Upper lobe of left lung (tissue), 4 donors: ENCODE measurements at regions not wholly inside any gene's neighbourhood (a gene's known extent, or its start where the extent isn't known, plus 50 kb on each side); places are given as distances from the start of the nearest gene placed in this dataset.

Experiments used
- EP300 ChIP-seq, 4 donors: sonication (generic); formaldehyde crosslinking; IDR thresholded peaks; one replicate each; pipeline ENCODE4 v1.5.1; 2017; ENCODE audit warnings: antibody characterized with exemption in 4 of 4, control low read depth in 2 of 4
- POLR2A ChIP-seq, 4 donors: fragments of 450-650 bp; IDR thresholded peaks; one replicate each; pipeline ENCODE4 v1.5.1; 2016 to 2017; ENCODE audit warnings: antibody characterized with exemption in 4 of 4, mild to moderate bottlenecking in 2 of 4
- POLR2AphosphoS5 ChIP-seq, 2 donors: sonication (generic); formaldehyde crosslinking; IDR thresholded peaks; one replicate each; pipeline ENCODE4 v1.5.1; 2017; ENCODE audit warnings: antibody characterized with exemption in 2 of 2
- TF ChIP-seq, protein P1 (sequence below), 6 experiments: fragments of 450-650 bp in 4 of 6; fragments of 200-600 bp in 2 of 6; sonication (generic) in 2 of 6; IDR thresholded peaks; one replicate each; pipeline ENCODE4 v1.5.1; 2016 to 2019; ENCODE audit warnings: antibody characterized with exemption in 6 of 6

DNA sequence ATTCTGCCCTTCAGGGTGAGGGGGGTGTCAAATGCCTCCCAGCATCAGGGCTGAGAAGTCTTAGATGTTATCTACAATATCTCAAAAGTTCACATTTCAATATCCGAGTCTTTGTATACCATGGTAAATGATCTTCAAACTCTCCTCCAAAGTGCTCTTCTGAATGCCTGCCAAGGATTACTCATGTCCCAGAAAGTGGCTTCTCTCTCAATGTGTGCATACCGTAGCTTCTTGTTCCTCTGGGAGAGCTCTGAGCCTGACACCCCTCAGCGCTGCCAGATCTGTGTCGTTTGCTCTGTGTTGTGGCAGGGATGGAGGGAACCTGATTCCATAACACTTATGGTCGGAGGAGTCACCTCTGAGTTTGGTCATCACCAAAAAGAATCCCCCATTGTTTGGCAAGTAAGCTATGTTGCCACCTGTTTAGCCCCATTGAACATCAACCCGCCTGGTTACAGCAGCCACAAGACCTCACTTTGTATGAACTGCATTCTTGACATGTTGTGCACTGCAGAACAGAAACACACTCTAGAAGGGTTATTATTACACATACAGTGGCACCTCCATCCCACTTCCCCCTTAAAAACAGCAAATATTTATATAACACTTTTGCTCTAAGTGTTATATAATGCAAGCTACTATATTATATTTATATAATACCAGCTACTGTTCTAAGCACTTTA, 163.1 kb upstream of the MIR17HG start:
- TF ChIP-seq, protein P1, sequence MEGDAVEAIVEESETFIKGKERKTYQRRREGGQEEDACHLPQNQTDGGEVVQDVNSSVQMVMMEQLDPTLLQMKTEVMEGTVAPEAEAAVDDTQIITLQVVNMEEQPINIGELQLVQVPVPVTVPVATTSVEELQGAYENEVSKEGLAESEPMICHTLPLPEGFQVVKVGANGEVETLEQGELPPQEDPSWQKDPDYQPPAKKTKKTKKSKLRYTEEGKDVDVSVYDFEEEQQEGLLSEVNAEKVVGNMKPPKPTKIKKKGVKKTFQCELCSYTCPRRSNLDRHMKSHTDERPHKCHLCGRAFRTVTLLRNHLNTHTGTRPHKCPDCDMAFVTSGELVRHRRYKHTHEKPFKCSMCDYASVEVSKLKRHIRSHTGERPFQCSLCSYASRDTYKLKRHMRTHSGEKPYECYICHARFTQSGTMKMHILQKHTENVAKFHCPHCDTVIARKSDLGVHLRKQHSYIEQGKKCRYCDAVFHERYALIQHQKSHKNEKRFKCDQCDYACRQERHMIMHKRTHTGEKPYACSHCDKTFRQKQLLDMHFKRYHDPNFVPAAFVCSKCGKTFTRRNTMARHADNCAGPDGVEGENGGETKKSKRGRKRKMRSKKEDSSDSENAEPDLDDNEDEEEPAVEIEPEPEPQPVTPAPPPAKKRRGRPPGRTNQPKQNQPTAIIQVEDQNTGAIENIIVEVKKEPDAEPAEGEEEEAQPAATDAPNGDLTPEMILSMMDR (IDR thresholded peaks at IDR 0.05) = no peak
- TF ChIP-seq EP300 (IDR thresholded peaks at IDR 0.05) (no peak), POLR2A (IDR thresholded peaks at IDR 0.05) (no peak), POLR2AphosphoS5 (IDR thresholded peaks at IDR 0.05) (no peak)
